ENCODE measurements at regions not wholly inside any gene's neighbourhood (a gene's known extent, or its start where the extent isn't known, plus 50 kb on each side); places are given as distances from the start of the nearest gene placed in this dataset.
"Not testable (repeated sequence)": the region's sequence is repeated elsewhere in the genome, so short reads cannot be mapped to it uniquely, and the experiment has no call there.

DNA sequence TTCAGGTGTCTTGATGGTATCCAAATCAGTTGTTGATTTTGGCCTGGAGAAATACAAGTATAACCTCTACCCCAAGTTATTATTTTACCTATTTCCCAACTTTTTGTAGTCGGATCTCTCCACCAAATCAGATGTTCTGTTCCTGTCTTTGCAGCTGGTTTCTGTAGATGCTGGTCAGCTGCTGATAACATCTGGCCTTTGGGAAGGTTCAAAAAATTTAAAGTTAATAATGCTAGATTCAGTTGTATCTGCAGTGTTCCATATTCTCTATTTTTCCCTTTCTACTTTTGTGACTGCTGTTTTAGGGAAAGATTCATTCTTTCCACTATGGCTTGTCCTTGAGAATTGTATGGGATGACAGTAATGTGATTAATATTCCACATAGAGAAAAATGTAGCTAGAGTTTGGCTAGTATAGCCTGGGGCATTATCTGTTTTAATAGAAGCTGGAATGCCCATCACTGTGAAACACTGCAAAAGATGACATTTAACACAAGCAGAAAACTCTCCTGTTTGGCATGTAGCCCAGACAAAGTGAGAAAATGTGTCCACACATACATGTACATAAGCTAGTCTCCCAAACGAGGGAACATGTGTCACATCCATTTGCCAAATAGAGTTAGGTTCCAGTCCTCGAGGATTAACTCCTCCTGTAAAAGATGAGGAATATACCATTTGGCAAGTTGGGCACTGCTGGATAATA, 99.2 kb downstream of the ZNF100 start:
- DNase-seq: not testable (repeated sequence)

DNA sequence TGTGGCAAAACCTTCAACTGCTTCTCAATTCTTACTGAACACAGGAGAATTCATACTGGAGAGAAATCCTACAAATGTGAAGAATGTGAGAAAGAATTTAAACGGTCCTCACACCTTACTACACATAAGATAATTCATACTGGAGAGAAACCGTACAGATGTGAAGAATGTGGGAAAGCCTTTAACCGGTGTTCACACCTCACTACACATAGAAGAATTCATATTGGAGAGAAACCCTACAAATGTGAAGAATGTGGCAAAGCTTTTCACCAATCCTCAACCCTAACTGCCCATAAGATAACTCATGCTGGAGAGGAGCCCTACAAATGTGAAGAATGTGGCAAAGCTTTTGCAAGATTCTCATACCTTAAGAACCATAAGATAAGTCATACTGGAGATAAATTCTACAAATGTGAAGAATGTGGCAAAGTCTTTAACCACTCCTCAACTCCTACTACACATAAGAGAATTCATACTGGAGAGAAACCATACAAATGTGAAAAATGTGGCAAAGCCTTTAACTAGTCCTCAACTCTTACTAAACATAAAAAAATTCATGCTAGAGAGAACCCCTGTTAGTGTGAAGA, 111.7 kb downstream of the ZNF100 start:
- DNase-seq: no peak

DNA sequence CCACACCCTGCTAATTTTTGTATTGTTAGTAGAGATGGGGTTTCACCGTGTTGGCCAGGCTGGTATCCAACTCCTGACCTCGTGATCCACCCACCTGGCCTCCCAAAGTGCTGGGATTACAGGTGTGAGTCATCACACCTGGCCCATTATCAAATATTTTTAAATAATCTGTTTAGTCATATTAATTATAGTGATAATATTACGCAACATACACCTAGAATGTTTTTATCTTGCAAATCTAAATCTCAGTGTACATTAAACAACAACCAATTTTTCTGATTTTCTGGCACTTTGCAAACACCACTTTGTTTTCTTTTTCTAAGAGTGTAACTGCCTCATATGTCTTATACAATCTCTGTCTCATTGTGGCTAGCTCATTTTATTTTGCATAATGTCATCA, 115.9 kb downstream of the ZNF100 start:
- not testable (repeated sequence) for DNase-seq

DNA sequence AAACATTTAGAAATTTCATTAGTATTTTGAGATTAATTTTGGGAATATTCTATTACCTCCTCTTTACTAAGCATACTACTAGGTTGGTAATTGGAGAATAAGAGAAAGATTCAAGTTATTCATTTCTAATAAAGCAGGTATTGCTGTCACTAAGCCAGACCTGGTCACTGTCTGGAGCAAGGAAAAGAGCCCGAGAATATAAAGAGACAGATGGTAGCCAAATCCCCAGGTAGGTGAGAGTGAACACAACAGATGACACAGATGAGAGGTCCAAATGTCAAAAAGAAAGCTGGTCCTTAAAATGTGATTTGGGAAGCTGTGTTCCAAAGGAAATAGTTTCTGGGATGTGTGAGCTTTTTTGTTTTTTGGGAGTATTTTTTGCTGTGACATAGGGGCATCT, 128.6 kb downstream of the ZNF100 start:
- no peak for DNase-seq

DNA sequence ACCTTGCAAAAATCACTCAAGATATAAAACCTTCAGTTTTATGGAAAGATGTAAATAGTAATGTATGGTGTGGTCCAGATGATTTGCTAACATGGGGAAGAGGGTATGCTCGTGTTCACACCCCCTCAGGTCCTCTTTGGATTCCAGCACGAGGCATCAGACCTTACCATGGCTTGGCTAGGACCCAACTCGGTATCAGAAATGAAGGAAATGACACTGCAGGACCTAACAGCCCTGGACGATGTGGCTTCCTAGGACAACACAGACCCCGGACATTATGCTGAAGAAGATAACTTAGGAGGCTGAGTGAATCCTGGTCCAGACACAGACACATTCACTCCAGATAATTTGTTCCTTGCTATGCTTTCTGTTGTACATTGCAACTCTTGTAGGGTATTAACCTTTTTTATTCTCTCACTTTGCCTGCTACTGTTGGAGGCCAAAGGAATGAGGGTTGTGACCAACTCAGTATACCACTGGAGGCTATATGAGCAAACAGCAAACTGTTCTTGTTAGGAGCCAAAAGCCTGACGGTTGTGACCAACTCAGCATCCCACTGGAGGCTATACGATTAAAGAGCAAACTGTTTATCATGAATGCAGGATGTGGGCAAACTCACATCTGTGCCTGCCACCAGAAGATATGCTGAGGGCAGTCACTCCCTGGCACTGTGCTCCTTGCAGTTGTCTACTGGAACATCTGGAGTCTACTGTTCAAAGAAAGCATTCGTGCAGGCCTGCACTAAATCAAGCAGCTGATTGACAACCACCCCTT, 121.7 kb downstream of the ZNF429 start:
- DNase-seq: no peak

DNA sequence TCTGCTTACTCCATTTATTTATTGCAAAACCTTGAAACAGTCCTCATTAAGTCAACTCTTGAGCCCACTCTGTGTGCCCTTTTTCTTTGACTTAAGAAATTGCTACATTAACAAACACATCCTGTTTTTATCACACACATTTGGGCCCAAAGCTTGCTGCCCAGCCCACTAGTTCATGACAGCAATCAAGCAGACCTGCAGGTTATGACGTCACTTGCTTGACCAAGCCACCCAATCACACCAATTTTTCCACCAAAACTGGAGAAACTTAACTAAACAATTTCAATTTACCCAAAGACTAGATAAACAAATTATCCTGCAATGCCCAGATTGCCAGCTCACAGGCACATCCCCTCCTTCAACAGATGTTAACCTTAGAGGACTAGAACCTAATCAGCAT, 120.7 kb downstream of the ZNF429 start:
- no peak for DNase-seq

DNA sequence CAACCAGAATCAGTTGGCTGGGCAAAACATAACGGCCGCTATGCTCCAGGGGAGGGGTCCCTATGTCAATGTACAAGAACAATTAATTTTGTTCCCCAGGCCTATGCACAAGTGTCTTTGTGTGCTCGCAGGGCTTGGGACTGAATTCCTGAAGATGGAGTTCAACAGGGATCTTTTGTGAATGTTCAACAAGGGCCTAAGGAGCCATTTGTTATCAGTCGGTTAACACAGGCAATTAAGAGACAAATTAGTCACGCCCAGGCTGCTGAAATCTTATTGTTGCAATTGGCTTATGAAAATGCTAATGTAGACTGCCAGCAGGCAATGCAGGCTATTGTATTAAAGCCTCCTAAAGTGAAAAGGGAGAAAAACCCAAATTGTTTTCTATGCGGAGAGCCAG, 117.5 kb downstream of the ZNF429 start:
- DNase-seq: no peak

DNA sequence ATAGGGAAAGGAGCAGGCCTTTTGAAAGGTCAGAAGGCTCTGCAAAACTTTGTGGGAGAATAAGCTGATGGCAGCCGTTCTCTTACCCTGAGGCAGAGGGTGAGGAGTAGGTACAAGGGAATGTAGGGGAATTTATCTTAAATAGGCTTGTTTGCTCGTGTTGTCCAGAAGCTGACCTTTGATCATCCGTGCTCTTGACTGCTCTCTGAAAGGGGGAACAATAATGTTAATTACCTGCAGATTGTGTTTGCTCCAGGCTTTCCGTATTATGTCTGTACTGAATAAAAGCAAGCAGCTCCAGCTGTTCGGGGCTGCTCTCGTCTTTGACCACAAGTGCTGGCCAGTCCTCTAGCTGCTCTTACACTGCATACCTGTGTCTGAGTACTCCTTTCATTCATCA, 116.3 kb downstream of the ZNF429 start:
- no peak for DNase-seq

DNA sequence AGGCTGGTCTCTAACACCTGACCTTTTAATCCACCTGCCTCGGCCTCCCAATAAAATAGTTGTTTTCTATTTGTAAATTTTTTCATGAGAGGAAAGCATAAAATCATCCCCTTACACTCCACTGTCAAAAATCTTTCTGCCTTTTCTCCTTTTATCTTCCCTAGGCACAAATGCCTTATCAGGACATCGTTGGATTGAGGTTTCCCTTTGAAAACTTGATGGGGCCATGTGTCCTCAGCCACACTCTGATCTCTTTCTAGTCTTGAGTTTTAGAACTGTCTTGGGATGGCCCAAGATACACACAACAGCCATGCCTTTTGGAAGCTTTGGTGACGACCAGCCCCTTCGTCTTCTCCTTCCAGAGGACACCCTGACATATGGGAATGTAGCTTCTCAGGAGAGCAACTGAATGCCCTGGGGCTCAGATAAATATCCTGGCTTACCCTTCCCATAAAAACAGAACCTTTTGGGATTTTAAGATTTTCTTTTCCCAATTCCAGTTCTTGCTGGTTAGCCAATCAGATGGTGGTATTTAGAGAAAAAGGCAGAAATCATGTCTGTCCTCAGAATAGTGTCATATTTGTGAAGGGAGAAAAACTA, 112.4 kb downstream of the ZNF429 start:
- DNase-seq: no peak

DNA sequence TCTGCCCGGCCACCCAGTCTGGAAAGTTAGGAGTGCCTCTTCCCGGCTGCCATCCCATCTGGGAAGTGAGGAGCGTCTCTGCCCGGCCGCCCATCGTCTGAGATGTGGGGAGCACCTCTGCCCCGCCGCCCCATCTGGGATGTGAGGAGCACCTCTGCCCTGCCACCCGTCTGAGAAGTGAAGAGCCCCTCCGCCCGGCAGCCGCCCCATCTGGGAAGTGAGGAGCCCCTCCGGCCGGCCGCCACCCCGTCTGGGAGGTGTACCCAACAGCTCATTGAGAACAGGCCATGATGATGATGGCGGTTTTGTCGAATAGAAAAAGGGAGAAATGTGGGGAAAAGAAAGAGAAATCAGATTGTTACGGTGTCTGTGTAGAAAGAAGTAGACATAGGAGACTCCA, 109.4 kb downstream of the ZNF429 start:
- DNase-seq: not testable (repeated sequence)

DNA sequence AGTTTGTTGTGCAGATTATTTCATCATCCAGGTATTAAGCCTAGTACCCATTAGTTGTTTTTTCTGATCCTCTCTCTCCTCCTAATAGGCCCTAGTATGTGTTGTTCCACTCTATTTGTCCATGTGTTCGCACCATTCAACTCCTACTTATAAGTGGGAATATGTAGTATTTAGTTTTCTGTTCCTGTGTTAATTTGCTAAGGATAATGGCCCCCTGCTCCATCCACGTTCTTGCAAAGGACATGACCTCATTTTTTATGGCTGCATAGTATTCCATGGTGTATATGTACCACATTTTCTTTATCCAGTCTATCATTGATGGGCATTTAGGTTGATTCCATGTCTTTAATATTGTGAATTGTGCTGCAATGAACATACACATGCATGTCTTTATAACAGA, 107.8 kb downstream of the ZNF429 start:
- not testable (repeated sequence) for DNase-seq

DNA sequence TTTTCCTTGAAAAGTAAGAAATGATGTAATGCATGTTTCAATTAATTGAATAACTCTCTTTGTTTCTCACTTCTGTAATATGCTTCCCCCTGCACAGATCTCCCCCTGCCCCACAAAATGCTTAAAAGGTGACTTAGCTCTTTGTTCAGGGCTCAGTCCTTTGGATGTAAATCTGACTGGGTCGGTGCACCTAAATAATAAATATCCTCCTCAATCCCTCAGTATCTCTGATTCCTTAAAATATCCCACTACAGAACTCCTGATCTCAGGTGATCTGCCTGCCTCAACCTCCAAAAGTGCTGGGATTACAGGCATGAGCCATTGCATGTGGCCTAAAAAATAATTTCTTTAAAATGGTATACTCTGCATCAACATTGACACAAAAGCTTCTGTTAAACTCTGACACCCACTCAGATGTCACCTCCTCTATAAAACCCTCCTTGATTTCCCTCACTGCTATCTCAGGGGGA, 107.0 kb downstream of the ZNF429 start:
- DNase-seq: no peak

DNA sequence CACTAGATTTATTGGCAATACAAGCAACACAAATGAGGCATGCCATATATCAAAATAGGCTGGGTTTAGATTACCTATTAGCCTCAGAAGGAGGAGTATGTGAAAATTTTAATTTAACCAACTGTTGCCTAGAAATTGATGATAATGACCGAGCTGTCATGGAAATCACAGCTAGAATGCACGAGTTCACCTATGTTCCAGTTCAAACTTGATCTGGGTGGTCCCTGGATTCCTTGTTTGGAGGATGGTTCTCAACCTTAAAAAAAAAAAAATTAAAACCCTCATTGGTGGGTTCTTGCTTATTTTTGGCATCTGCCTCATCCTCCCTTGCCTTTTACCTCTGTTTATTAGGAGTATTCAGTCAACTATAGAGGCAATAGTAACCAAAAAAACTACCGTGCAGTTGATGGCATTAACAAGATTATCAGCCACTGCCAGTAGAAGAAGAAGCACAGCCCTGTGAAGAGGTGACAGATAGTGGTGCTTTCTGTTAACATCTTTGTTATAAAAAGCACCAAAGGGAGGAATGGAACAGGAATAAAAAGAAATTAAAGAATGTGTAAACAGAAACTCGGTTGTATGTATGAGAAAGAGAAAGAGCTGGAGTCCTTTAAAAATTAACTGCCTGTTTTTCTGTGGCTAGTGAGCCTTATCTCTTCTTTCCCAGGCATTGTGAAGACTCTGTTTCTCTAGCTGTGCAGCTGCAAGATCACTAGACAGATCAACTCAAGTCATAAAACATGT, 106.4 kb downstream of the ZNF429 start:
- DNase-seq: no peak

DNA sequence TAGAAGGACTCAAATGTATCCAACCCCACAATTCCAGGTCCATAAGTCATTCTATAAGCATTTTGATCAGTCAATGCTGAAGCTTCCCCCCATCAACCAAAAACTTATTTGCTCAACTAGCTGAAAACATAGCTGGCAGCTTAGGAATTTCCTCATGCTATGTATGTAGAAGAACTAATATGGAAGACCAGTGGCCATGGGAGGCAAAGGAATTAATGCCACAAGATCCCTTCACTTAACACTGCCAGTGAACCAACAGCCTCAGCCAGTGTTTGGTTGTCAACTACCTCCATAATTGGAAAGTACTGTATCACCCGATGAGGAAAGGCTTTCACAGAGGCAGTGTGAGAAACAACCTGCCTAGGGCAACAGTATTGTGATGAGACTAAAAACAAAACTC, 105.4 kb downstream of the ZNF429 start:
- DNase-seq: no peak

DNA sequence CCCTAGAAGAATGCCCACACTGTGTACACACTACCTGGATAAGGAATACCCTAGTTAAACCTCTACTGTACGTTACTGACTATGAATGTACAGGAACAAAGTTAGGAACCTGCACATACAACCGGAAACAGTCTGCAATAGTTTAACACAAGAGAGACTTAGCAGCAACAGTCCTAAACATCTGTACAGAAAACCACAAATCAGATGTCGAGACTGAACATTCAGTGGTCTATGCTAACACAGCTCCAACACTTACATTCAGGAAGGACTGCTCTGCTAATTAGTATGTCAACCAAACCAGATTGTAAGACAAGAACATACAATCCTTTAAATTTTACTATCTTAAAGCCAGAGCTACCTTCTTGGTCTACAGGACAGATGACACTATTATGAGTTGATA, 104.9 kb downstream of the ZNF429 start:
- no peak for DNase-seq

DNA sequence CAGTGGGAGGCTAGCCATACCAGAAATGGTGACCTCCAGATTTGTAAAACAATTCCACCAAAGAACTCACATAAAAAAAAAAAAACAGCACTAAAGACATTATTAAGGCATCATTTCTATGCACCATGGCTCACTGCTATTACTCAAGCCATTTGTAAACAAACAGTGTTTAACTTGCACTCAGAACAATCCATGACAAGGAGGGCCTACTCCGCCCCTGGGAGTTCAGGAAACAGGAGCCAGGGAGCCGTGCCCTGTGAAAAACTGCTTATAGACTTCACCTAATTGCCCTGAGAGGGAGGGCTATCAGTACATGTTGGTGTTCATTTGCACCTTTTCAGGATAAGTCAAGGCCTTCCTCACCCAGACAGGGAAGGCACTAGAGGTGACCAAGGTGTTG, 103.2 kb downstream of the ZNF429 start:
- DNase-seq: no peak

DNA sequence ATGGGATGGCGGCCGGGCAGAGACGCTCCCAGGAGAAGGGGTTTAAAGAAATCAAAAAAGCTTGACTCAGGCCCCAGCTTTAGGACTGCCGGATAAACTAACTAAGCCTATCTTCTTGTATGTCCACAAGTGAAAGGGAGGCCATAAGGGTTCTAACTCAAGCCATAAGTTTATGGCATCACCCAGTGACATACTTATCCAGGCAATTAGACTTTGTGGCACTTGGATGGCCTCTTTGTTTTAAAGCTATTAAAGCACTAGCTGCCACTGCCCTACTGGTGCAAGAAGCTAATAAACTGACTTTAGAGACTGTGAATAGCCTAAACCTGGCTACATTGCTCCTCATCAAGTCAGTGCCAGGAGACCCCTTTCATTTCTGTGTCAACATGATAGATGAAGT, 102.0 kb downstream of the ZNF429 start:
- DNase-seq: no peak

DNA sequence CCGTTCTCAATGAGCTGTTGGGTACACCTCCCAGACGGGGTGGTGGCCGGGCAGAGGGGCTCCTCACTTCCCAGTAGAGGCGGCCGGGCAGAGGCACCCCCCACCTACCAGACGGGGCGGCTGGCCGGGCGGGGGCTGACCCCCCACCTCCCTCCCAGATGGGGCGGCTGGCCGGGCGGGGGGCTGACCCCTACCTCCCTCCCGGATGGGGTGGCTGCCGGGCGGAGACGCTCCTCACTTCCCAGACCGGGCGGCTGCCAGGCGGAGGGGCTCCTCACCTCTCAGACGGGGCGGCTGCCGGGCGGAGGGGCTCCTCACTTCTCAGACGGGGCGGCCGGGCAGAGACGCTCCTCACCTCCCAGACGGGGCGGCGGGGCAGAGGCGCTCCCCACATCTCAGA, 101.6 kb downstream of the ZNF429 start:
- not testable (repeated sequence) for DNase-seq

DNA sequence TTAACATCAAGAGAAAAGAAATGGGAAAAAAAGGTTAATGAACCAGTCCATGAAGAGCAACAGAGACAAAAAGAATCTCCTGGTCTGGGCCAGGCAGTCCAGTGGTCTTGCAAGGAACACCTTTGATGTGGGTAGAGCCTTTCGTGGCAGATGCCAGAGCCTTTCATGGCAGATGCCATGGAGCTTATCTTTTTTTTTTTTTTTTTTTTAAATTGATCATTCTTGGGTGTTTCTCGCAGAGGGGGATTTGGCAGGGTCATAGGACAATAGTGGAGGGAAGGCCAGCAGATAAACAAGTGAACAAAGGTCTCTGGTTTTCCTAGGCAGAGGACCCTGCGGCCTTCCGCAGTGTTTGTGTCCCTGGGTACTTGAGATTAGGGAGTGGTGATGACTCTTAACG, 100.9 kb downstream of the ZNF429 start:
- not testable (repeated sequence) for DNase-seq

DNA sequence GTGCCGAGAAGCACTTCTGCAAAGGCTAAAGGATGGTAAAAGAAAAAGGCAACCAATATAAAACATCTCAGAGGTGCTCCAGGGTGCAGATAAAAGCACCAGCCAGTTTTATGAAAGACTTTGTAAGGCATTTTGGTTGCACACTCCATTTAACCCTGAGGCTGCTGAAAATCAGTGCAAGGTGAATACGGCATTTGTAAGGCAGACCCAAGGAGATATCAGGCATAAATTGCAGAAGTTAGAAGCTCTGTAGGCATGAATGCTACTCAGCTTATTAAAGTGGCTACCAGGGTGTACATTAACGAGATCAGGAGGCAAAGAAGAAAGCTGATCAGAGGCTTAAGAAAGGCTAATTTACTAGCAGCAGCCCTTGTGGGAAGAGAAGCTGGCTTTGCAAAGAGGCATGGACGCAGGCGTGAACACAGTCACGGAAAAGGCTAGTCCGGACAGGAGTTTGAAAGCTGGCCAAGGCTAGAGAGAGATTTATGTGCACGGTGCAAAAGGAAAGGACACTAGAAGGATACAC, 99.6 kb downstream of the ZNF429 start:
- DNase-seq: peak; percentile 5

Data from NCI-H69 (cell line).